GM23248 (cell line): ENCODE measurements at regions not wholly inside any gene's neighbourhood (a gene's known extent, or its start where the extent isn't known, plus 50 kb on each side); places are given as distances from the start of the nearest gene placed in this dataset.

Source experiments
- DNase-seq: peaks from one replicate; pipeline ENCODE4 v3.0.0-alpha.2; 2015
- H2AFZ ChIP-seq: fragments of 200-600 bp; sonication (generic); 2 replicates; pipeline ENCODE4 v1.6.1; 2016; ENCODE audit warnings: antibody characterized with exemption
- H3F3A ChIP-seq: fragments of 200-600 bp; sonication (generic); 2 replicates; pipeline ENCODE4 v1.6.1; 2016; ENCODE audit warnings: mild to moderate bottlenecking, antibody characterized with exemption, mixed run types; ENCODE audit not compliant: insufficient read depth
- H3K27ac ChIP-seq: fragments of 200-600 bp; sonication (generic); 2 replicates; pipeline ENCODE4 v1.5.1; 2016; ENCODE audit warnings: mild to moderate bottlenecking
- H3K27me3 ChIP-seq: fragments of 200-600 bp; sonication (generic); replicated peaks from 2 replicates; pipeline ENCODE4 v1.6.1; 2016; ENCODE audit warnings: mild to moderate bottlenecking; ENCODE audit not compliant: insufficient read depth
- H3K36me3 ChIP-seq: fragments of 200-600 bp; sonication (generic); 2 replicates; pipeline ENCODE4 v1.6.1; 2016; ENCODE audit warnings: low read depth, mild to moderate bottlenecking
- H3K4me1 ChIP-seq: fragments of 200-600 bp; sonication (generic); 2 replicates; pipeline ENCODE4 v1.6.1; 2016; ENCODE audit warnings: mild to moderate bottlenecking; ENCODE audit not compliant: insufficient read depth
- H3K4me2 ChIP-seq: fragments of 200-600 bp; sonication (generic); one replicate; pipeline ENCODE4 v1.6.1; 2016; ENCODE audit warnings: mild to moderate bottlenecking; ENCODE audit not compliant: unreplicated experiment
- H3K4me3 ChIP-seq: fragments of 200-600 bp; sonication (generic); 2 replicates; pipeline ENCODE4 v1.5.1; 2016; ENCODE audit warnings: mild to moderate bottlenecking
- H3K79me2 ChIP-seq: fragments of 200-600 bp; sonication (generic); 2 replicates; pipeline ENCODE4 v1.6.1; 2016; ENCODE audit warnings: mild to moderate bottlenecking; ENCODE audit not compliant: insufficient read depth
- H3K9ac ChIP-seq: fragments of 200-600 bp; sonication (generic); 2 replicates; pipeline ENCODE4 v1.6.1; 2016; ENCODE audit warnings: mild to moderate bottlenecking
- H3K9me2 ChIP-seq: fragments of 200-600 bp; sonication (generic); 2 replicates; pipeline ENCODE4 v1.6.1; 2016; ENCODE audit warnings: mixed run types, mild to moderate bottlenecking, moderate library complexity; ENCODE audit not compliant: insufficient read depth
- H3K9me3 ChIP-seq: fragments of 200-600 bp; sonication (generic); one replicate; pipeline ENCODE4 v1.6.1; 2017; ENCODE audit warnings: low read depth
- H4K20me1 ChIP-seq: fragments of 200-600 bp; sonication (generic); 2 replicates; pipeline ENCODE4 v1.6.0; 2016; ENCODE audit not compliant: insufficient read depth
- EZH2 ChIP-seq: fragments of 200-600 bp; sonication (generic); IDR thresholded peaks from 2 replicates; pipeline ENCODE4 v1.6.1; 2018; ENCODE audit warnings: antibody characterized with exemption, mild to moderate bottlenecking; ENCODE audit not compliant: insufficient read depth, poor library complexity, severe bottlenecking
- EZH2phosphoT487 ChIP-seq: fragments of 200-600 bp; sonication (generic); IDR thresholded peaks from 2 replicates; pipeline ENCODE4 v1.6.1; 2018; ENCODE audit warnings: antibody characterized with exemption, moderate library complexity, mild to moderate bottlenecking, low read depth; ENCODE audit not compliant: insufficient read depth
- WGBS, 2 experiments: methylation state at CpG; one replicate each; pipeline ENCODE4 v1.1.6; 2015 to 2017; ENCODE audit warnings: low lambda C conversion rate in 2 of 2, low coverage in 1 of 2; ENCODE audit errors: missing lambda C conversion rate in 2 of 2; 5-methylcytosine and 5-hydroxymethylcytosine counted together
- in situ Hi-C: fragments of 300-500 bp; cut with MboI; formaldehyde crosslinking; loops from 2 replicates; pipeline ENCODE4 v1.15.0; 2020

DNA sequence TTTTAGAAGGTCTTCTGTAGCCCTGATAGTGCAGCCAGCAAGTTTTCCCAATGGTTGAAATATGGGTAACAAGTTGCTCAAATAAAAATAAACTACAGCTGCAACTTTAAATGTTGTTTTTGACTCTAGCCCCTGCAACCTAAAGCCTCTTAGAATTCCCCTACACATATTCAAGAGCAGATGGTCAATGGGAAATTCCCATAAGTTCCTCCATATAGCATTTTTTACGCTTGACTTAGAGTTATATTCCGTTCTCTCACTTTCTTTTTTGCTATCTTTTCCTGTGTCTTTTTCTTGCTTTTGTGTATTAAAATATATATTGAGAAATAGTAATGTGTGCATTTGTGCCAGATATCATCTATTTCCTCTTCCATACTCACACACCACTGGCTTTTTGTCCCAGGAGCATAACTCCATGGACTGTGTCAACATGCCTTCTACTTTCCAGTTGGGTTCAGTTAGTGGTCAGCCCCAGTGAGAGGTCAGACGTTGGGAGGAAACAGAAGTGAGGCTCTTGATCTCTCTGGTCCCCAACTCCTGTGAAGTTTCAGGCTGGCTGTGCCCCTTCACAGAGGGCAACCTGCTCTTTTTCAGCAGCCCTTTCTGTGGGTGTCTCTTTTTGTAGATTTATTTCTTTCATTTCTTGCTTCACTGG is 63.3 kb upstream of the TP63 start:
- peaks cover 26% of the 10 kb centered on the region for H3K4me1 ChIP-seq
- no peak overlapping the region for H2AFZ ChIP-seq
- H3K27ac ChIP-seq = no peak overlapping the region
- no peaks in the 10 kb centered on the region for H4K20me1 ChIP-seq
- no peak overlapping the region for H3K4me3 ChIP-seq
- WGBS, 2 experiments = 73 to 82% methylated on average over 3 of the region's 3 CpGs
- no peaks in the 10 kb centered on the region for H3K36me3 ChIP-seq
- DNase-seq = no peak
- no peaks in the 10 kb centered on the region for H3K9me2 ChIP-seq
- no peaks in the 10 kb centered on the region for H3K79me2 ChIP-seq
- in situ Hi-C loops = no loop called here
- H3F3A ChIP-seq = peaks cover 20% of the 10 kb centered on the region
- no peaks in the 10 kb centered on the region for H3K27me3 ChIP-seq
- TF ChIP-seq EZH2 (no peak), EZH2phosphoT487 (no peak)
- no peak overlapping the region for H3K9ac ChIP-seq
- no peaks in the 10 kb centered on the region for H3K9me3 ChIP-seq
- no peak overlapping the region for H3K4me2 ChIP-seq

DNA sequence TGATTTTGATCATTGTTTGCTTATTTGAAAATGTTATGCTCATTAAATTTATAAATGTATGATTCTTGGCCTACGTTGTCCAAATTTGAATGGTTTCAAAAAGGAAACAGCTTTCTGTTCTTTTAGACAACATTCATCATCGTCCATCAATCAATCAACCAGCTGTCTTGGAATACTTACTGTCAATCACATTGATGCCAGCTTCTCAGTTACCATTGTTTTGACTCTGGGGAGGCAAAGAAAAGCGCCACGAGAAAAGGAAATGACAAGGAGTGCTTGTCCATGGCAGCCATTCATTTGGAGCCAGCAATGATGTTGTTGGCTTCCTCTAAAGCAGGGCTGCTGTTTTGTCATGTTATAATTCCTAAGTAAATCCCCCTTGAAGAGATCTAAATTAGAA is 62.2 kb upstream of the TP63 start:
- TF ChIP-seq EZH2 = no peak
- no peak for TF ChIP-seq EZH2phosphoT487
- Histone ChIP-seq H3F3A (peaks cover 20% of the 10 kb centered on the region), H3K9me2 (no peaks in the 10 kb centered on the region), H3K4me2 (no peak overlapping the region), H4K20me1 (no peaks in the 10 kb centered on the region), H3K9ac (no peak overlapping the region), H3K79me2 (no peaks in the 10 kb centered on the region), H3K36me3 (no peaks in the 10 kb centered on the region), H2AFZ (no peak overlapping the region), H3K4me1 (peaks cover 27% of the 10 kb centered on the region), H3K9me3 (no peaks in the 10 kb centered on the region), H3K27me3 (no peaks in the 10 kb centered on the region), H3K27ac (no peak overlapping the region), H3K4me3 (no peak overlapping the region)
- DNase-seq = no peak
- in situ Hi-C loops = no loop called here
- 63 to 67% methylated on average over 4 of the region's 4 CpGs for WGBS, 2 experiments

DNA sequence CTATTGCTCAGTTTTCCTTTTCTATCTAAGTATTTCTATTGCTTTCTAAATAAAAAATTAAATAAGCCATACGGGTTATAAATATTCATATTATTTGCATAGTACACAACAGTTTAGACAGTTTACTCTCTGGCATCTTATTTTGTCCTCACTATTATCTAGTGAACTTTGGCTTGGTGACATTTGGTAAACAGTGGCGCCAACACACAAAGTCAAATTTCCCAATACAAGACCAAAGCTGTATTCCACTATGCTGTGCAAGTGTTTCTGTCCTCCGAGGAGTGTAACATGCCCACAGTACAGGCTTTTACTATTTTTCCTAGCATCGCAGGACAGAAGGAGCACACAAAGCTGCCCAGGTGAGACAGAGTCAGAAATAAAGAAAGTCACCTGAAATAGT is 61.7 kb upstream of the TP63 start:
- no peak overlapping the region for H2AFZ ChIP-seq
- no peaks in the 10 kb centered on the region for H3K9me2 ChIP-seq
- 81 to 85% methylated on average over 4 of the region's 4 CpGs for WGBS, 2 experiments
- peaks cover 22% of the 10 kb centered on the region for H3K4me1 ChIP-seq
- no peak for DNase-seq
- no peaks in the 10 kb centered on the region for H3K79me2 ChIP-seq
- H3K4me2 ChIP-seq = no peak overlapping the region
- in situ Hi-C loops = no loop called here
- H3K27ac ChIP-seq = no peak overlapping the region
- TF ChIP-seq EZH2phosphoT487 = no peak
- no peak for TF ChIP-seq EZH2
- H4K20me1 ChIP-seq = no peaks in the 10 kb centered on the region
- no peaks in the 10 kb centered on the region for H3K9me3 ChIP-seq
- H3F3A ChIP-seq = peaks cover 15% of the 10 kb centered on the region
- no peak overlapping the region for H3K9ac ChIP-seq
- H3K27me3 ChIP-seq = no peaks in the 10 kb centered on the region
- H3K4me3 ChIP-seq = no peak overlapping the region
- no peaks in the 10 kb centered on the region for H3K36me3 ChIP-seq

DNA sequence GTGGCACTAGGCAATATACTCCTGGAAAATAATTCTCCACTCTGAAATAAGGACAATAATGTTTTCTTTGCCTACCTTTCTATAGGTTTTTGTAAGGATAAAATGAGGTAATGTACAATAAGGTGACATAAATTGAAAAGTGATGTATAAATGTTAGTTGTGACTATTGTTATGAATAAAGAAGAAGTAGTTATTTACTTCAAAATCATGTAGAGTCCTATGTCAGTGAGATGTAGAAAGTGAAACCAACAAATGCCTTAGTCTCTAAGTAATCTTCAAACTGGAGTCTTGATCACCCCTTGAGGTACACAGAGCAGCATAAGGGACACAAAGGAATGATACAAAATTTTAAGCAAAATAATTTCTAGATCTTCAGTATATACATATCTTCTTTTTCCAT is 60.3 kb upstream of the TP63 start:
- Histone ChIP-seq H3K9me3 (no peaks in the 10 kb centered on the region), H3K4me1 (peaks cover 21% of the 10 kb centered on the region), H3K9me2 (no peaks in the 10 kb centered on the region), H4K20me1 (no peaks in the 10 kb centered on the region), H3F3A (peaks cover 15% of the 10 kb centered on the region), H2AFZ (peak overlapping the region; percentile 52; the same call in 1 of the 2 replicates), H3K79me2 (no peaks in the 10 kb centered on the region), H3K27ac (no peak overlapping the region), H3K4me3 (no peak overlapping the region), H3K27me3 (no peaks in the 10 kb centered on the region), H3K9ac (no peak overlapping the region), H3K4me2 (peak overlapping the region; percentile 14), H3K36me3 (no peaks in the 10 kb centered on the region)
- in situ Hi-C loops = no loop called here
- TF ChIP-seq EZH2phosphoT487 = no peak
- DNase-seq = no peak

DNA sequence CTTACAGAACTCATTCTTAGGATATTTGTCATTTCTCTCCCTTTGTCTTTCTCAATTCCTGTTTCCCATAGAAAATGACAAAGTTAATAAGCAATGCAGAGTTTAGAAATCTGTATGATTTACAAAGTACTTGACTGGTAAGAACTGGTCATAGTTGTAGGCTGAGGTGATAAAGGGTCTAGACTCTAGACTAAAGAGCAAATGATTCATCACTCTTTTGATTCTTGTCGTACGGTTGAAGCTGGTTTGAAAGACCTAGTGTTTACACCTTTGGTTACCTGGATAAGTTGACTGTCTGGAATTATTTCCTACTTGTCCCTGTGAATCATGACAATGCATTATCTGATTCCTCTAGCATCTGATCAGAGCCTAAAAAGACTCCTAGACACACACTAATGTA is 58.9 kb upstream of the TP63 start:
- in situ Hi-C loops = no loop called here
- peak overlapping the region; percentile 5; the same call in 1 of the 2 replicates for H3K9ac ChIP-seq

More for the DNA sequence above, 58.9 kb upstream of the TP63 start:
- Histone ChIP-seq H3K9me3 (no peaks in the 10 kb centered on the region), H3K36me3 (no peaks in the 10 kb centered on the region), H3K4me1 (peaks cover 21% of the 10 kb centered on the region), H3K4me3 (no peak overlapping the region), H3K27me3 (no peaks in the 10 kb centered on the region), H3K27ac (peak overlapping the region; percentile 76), H2AFZ (0 out of 2 replicates have a peak overlapping the region, but pooled peaks have one; percentile 45), H3F3A (peaks cover 15% of the 10 kb centered on the region), H3K79me2 (no peaks in the 10 kb centered on the region), H3K4me2 (peak overlapping the region; percentile 58), H4K20me1 (no peaks in the 10 kb centered on the region), H3K9me2 (no peaks in the 10 kb centered on the region)
- TF ChIP-seq EZH2 (no peak), EZH2phosphoT487 (no peak)
- WGBS, 2 experiments = 10 to 11% methylated on average over 2 of the region's 2 CpGs
- peak; percentile 76 for DNase-seq
